Naive thymus-derived CD4-positive, alpha-beta T cell (primary cell): ENCODE measurements at regions not wholly inside any gene's neighbourhood (a gene's known extent, or its start where the extent isn't known, plus 50 kb on each side); places are given as distances from the start of the nearest gene placed in this dataset.

Experiments
- ATAC-seq: fragments of 150-1000 bp; cut with Tn5 transposase; 2 replicates; pipeline ENCODE4 v1.10.0; 2021; ENCODE audit warnings: mild to moderate bottlenecking, moderate library complexity
- CTCF ChIA-PET: fragments of 350-600 bp; sonication (Branson Sonifier 250); formaldehyde crosslinking; loops from one replicate; lab custom pipeline; 2021; ENCODE audit warnings: antibody characterized with exemption; lab: Charles Lee
- POLR2A ChIA-PET: fragments of 350-600 bp; sonication (Branson Sonifier 250); formaldehyde crosslinking; loops from one replicate; lab custom pipeline; 2021; ENCODE audit warnings: antibody characterized with exemption, inconsistent platforms; lab: Charles Lee
- DNase-seq, 9 donors: peaks; one replicate each; pipeline versions ENCODE4 v3.0.0 to v3.0.0-alpha.2; 2020 to 2022; ENCODE audit warnings: mixed read lengths in 1 of 9
- H3K27ac ChIP-seq: one replicate; pipeline ENCODE4 v1.7.0; 2013; ENCODE audit warnings: mild to moderate bottlenecking, low read depth, low read length, moderate library complexity
- H3K27me3 ChIP-seq, 2 donors: one replicate each; pipeline ENCODE4 v1.7.0; 2013; ENCODE audit warnings: low read length in 2 of 2, mild to moderate bottlenecking in 2 of 2, moderate library complexity in 2 of 2; ENCODE audit not compliant: control insufficient read depth in 2 of 2, insufficient read depth in 2 of 2
- H3K36me3 ChIP-seq, 3 experiments: 1 replicate in 2 of 3; 2 replicates in 1 of 3; pipeline ENCODE4 v1.7.0; 2013; ENCODE audit warnings: low read length in 3 of 3, mild to moderate bottlenecking in 3 of 3, moderate library complexity in 1 of 3; ENCODE audit not compliant: insufficient read depth in 3 of 3, control insufficient read depth in 2 of 3
- H3K4me1 ChIP-seq, 2 donors: one replicate each; pipeline ENCODE4 v1.7.0; 2013; ENCODE audit warnings: low read length in 2 of 2, mild to moderate bottlenecking in 2 of 2, moderate library complexity in 1 of 2; ENCODE audit not compliant: control insufficient read depth in 2 of 2, insufficient read depth in 2 of 2
- H3K4me3 ChIP-seq: 2 replicates; pipeline ENCODE4 v1.7.0; 2013; ENCODE audit warnings: mild to moderate bottlenecking, low read length
- H3K9me3 ChIP-seq, 3 experiments: 1 replicate in 2 of 3; 2 replicates in 1 of 3; pipeline ENCODE4 v1.7.0; 2013; ENCODE audit warnings: low read length in 3 of 3; ENCODE audit not compliant: control insufficient read depth in 2 of 3
- H3K27ac Mint-ChIP-seq, 9 donors: one replicate each; pipeline ENCODE4 v1.8.0; 2020 to 2022; ENCODE audit warnings: mixed read lengths in 9 of 9, mild to moderate bottlenecking in 8 of 9, moderate library complexity in 5 of 9, inconsistent platforms in 2 of 9
- H3K27me3 Mint-ChIP-seq, 5 donors: one replicate each; pipeline ENCODE4 v1.8.0; 2021 to 2022; ENCODE audit warnings: mixed read lengths in 5 of 5, mild to moderate bottlenecking in 1 of 5
- H3K36me3 Mint-ChIP-seq, 5 donors: one replicate each; pipeline ENCODE4 v1.8.0; 2020 to 2022; ENCODE audit warnings: mixed read lengths in 5 of 5, mild to moderate bottlenecking in 3 of 5, inconsistent platforms in 1 of 5
- H3K4me1 Mint-ChIP-seq, 7 donors: one replicate each; pipeline ENCODE4 v1.8.0; 2020 to 2022; ENCODE audit warnings: mixed read lengths in 7 of 7, mild to moderate bottlenecking in 3 of 7, inconsistent platforms in 1 of 7
- H3K4me3 Mint-ChIP-seq, 10 donors: one replicate each; pipeline ENCODE4 v1.8.0; 2020 to 2022; ENCODE audit warnings: mild to moderate bottlenecking in 10 of 10, mixed read lengths in 10 of 10, moderate library complexity in 6 of 10, inconsistent platforms in 2 of 10
- H3K9me3 Mint-ChIP-seq, 11 donors: one replicate each; pipeline ENCODE4 v1.8.0; 2020 to 2022; ENCODE audit warnings: mixed read lengths in 11 of 11, mild to moderate bottlenecking in 4 of 11, inconsistent platforms in 1 of 11, moderate library complexity in 1 of 11
- intact Hi-C, 2 donors: fragments of 100-400 bp; cut with micrococcal nuclease; formaldehyde crosslinking; loops; one replicate each; pipeline ENCODE4 v1.15.1; 2023

DNA sequence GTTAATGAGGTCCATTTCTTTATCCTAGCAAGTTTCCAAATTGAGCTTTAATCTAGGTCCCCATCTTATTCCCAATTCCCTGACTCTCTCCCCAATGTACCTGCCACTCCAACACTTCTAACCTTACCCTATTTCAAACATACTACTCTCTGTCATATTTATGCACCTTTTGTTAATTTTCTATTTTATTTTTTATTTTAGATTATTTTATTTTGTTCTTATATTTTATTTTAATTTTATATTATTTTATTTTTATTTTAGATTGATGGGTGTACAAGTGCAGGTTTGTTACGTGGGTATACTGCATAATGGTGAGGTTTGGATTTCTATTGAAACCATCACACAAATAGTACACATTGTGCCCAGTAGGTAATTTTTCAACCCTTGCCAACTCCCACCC lies 333.9 kb upstream of the ERCC4 start:
- Mint-ChIP-seq H3K9me3 (peaks cover 0 to 12% (median 2%) of the 10 kb centered on the region in 11 donors), H3K36me3 (no peaks in the 10 kb centered on the region), H3K4me1 (no peaks in the 10 kb centered on the region), H3K27ac (no peak overlapping the region), H3K27me3 (peaks cover 0 to 10% (median 0%) of the 10 kb centered on the region in 5 donors), H3K4me3 (no peak overlapping the region)
- intact Hi-C loops, result no loop called here
- Histone ChIP-seq H3K4me1 (no peaks in the 10 kb centered on the region), H3K36me3 (no peaks in the 10 kb centered on the region), H3K9me3 (no peaks in the 10 kb centered on the region), H3K4me3 (no peak overlapping the region), H3K27ac (no peak overlapping the region), H3K27me3 (no peaks in the 10 kb centered on the region)
- ChIA-PET CTCF (no interaction called here), POLR2A (no interaction called here)
- no peak for ATAC-seq
- DNase-seq, result no peak

DNA sequence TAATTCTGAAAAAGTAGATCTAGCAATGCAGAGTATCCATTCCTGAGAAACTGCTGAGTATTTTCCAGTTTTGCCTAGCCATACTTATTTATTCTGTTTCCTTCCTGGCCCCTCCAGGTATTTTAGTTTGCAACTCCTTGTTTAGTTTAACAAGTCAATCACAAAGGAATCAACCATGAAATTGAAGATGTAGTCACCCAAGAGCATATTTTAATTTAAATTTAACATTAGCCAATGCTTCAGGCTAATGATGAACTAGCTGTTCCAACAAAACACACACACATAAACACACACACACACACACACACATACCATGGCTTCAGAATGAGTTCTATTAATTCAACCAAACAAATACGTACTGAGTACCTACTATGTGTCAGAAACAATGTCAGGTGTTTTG lies 332.8 kb upstream of the ERCC4 start:
- no peak overlapping the region for H3K27ac Mint-ChIP-seq
- DNase-seq, result no peak
- no peaks in the 10 kb centered on the region for H3K4me1 Mint-ChIP-seq
- CTCF ChIA-PET, result no interaction called here
- intact Hi-C loops, result no loop called here
- POLR2A ChIA-PET, result no interaction called here
- no peak overlapping the region for H3K4me3 Mint-ChIP-seq
- no peak for ATAC-seq
- H3K27me3 ChIP-seq, result no peaks in the 10 kb centered on the region
- no peaks in the 10 kb centered on the region for H3K9me3 ChIP-seq
- no peaks in the 10 kb centered on the region for H3K36me3 ChIP-seq
- no peaks in the 10 kb centered on the region for H3K36me3 Mint-ChIP-seq
- peaks cover 0 to 12% (median 2%) of the 10 kb centered on the region in 11 donors for H3K9me3 Mint-ChIP-seq
- H3K4me1 ChIP-seq, result no peaks in the 10 kb centered on the region
- H3K27ac ChIP-seq, result no peak overlapping the region
- peaks cover 0 to 10% (median 0%) of the 10 kb centered on the region in 5 donors for H3K27me3 Mint-ChIP-seq
- no peak overlapping the region for H3K4me3 ChIP-seq

DNA sequence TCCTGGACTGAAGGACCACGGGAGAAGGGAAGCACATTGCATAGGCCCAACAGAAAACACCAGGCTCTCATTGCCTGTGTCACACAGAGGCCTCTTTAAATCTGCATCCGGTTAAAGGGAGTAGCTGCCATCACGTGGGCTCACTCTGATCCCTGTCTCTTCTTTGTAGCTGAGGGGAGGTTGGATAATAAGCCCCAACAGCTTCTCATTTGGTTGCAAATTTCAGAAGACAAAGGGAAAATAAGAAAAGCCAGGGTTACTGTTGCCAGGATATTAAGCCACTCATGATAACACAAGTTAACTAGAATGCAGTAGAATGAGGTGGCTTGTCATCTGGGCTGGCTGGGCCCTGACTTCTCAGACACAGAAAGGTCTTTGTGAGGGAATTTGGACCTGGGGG lies 325.1 kb upstream of the ERCC4 start:
- CTCF ChIA-PET, result no interaction called here

DNA sequence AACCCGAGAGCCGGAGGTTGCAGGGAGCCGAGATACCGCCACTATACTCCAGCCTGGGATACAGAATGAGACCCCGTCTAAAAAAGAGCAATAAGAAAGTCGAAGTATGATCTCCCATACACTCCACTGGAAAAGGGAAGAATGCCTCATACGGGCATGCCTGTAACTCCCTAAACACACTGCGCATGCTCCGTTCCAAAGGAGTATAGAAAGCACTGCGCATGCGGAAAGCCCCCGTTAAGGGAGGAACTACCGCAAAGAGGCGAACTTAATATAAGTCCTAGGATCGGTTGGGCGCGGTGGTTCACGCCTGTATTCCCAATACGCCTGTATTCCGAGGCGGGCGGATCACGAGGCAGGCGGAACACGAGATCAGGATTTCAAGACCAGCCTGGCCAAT lies 313.1 kb upstream of the ERCC4 start:
- Mint-ChIP-seq H3K27ac (no peak overlapping the region), H3K36me3 (no peaks in the 10 kb centered on the region), H3K4me3 (no peak overlapping the region), H3K4me1 (no peaks in the 10 kb centered on the region), H3K9me3 (peaks cover 0 to 19% (median 2%) of the 10 kb centered on the region in 11 donors), H3K27me3 (no peaks in the 10 kb centered on the region)
- Histone ChIP-seq H3K4me1 (no peaks in the 10 kb centered on the region), H3K36me3 (no peaks in the 10 kb centered on the region), H3K27ac (no peak overlapping the region), H3K27me3 (no peaks in the 10 kb centered on the region), H3K4me3 (no peak overlapping the region), H3K9me3 (no peaks in the 10 kb centered on the region)
- DNase-seq (no peak), ATAC-seq (no peak)
- intact Hi-C loops, result no loop called here
- CTCF ChIA-PET, result no interaction called here
- POLR2A ChIA-PET, result no interaction called here

More for the DNA sequence above, 325.1 kb upstream of the ERCC4 start:
- Histone ChIP-seq H3K36me3 (no peaks in the 10 kb centered on the region), H3K27me3 (no peaks in the 10 kb centered on the region), H3K9me3 (no peaks in the 10 kb centered on the region), H3K27ac (no peak overlapping the region), H3K4me1 (no peaks in the 10 kb centered on the region), H3K4me3 (no peak overlapping the region)
- H3K27ac Mint-ChIP-seq, result no peak overlapping the region
- POLR2A ChIA-PET, result no interaction called here
- no peak overlapping the region for H3K4me3 Mint-ChIP-seq
- peaks cover 0 to 13% (median 6%) of the 10 kb centered on the region in 11 donors for H3K9me3 Mint-ChIP-seq
- no peaks in the 10 kb centered on the region for H3K36me3 Mint-ChIP-seq
- intact Hi-C loops, result no loop called here
- no peaks in the 10 kb centered on the region for H3K4me1 Mint-ChIP-seq
- no peak for ATAC-seq
- peaks cover 0 to 9% (median 3%) of the 10 kb centered on the region in 5 donors for H3K27me3 Mint-ChIP-seq
- no peak for DNase-seq

DNA sequence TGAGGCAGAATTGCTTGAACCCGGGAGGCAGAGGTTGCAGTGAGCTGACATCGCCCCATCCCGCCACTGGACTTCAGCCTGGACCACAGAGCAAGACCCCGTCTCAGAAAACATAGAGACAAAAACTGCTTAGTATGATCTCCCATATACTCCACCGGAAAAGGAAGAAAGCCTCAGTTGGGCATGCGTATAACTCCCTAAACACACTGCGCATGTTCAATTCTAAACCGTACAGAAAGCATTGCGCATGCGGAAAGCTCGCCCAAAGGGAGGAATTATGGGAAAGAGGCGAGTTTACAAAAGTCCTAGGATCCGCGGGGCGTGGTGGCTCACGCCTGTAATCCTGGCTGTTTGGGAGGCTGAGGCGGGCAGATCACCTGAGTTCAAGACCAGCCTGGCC lies 312.7 kb upstream of the ERCC4 start:
- no peak overlapping the region for H3K27ac Mint-ChIP-seq
- H3K9me3 ChIP-seq, result no peaks in the 10 kb centered on the region
- no peak for DNase-seq
- H3K36me3 Mint-ChIP-seq, result no peaks in the 10 kb centered on the region
- CTCF ChIA-PET, result no interaction called here
- peaks cover 0 to 19% (median 2%) of the 10 kb centered on the region in 11 donors for H3K9me3 Mint-ChIP-seq
- no peak overlapping the region for H3K4me3 ChIP-seq
- intact Hi-C loops, result no loop called here
- no peaks in the 10 kb centered on the region for H3K36me3 ChIP-seq
- no peaks in the 10 kb centered on the region for H3K4me1 Mint-ChIP-seq
- H3K4me1 ChIP-seq, result no peaks in the 10 kb centered on the region
- H3K4me3 Mint-ChIP-seq, result no peak overlapping the region
- no peaks in the 10 kb centered on the region for H3K27me3 ChIP-seq
- ATAC-seq, result no peak
- POLR2A ChIA-PET, result no interaction called here
- no peaks in the 10 kb centered on the region for H3K27me3 Mint-ChIP-seq
- no peak overlapping the region for H3K27ac ChIP-seq

DNA sequence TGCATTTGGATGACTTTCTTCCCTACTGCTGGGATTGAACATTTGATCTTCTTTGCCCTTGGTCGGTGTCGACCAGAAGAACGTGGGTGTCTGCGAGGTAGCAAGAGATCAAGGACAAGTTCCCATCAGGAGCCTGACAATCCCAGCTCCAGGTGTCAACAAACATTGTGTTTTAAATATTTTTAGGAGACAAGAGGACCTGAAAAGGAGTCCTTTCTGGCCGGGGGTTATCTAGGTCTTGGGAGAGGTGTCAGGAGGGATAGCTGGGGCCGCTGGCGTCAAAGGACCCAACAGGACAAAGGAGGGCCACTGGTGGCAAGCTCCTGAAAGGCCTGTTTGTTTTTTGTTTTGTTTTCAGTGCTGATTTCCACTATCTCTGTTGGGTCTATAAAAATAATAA lies 308.4 kb upstream of the ERCC4 start:
- H3K36me3 ChIP-seq, result no peaks in the 10 kb centered on the region
- no peak overlapping the region for H3K27ac ChIP-seq
- ChIA-PET CTCF (no interaction called here), POLR2A (no interaction called here)
- Mint-ChIP-seq H3K9me3 (peaks cover 0 to 14% (median 5%) of the 10 kb centered on the region in 11 donors), H3K27me3 (peaks cover 0 to 13% (median 3%) of the 10 kb centered on the region in 5 donors), H3K27ac (no peak overlapping the region), H3K4me3 (no peak overlapping the region), H3K4me1 (no peaks in the 10 kb centered on the region), H3K36me3 (no peaks in the 10 kb centered on the region)
- intact Hi-C loops, result no loop called here
- H3K4me3 ChIP-seq, result no peak overlapping the region
- no peaks in the 10 kb centered on the region for H3K4me1 ChIP-seq
- H3K27me3 ChIP-seq, result no peaks in the 10 kb centered on the region
- ATAC-seq (no peak), DNase-seq (no peak)
- H3K9me3 ChIP-seq, result no peaks in the 10 kb centered on the region

DNA sequence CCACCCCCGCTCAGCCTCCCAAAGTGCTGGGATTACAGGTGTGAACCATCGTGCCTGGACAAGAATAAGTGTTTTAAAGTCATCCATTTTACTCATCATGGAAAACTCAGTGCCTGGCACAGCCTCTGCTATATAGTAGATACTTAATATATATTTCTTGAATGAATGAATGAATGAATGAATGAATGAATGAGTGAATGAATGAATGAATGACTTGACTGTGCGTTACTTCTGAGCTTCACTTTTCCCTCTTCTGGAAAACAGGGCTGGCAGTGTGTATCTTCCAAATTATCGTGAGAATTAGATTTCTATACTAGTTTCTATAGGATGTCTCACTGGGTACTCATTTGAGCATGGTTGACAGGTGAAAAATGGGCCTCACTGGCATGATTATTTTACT lies 307.3 kb upstream of the ERCC4 start:
- Histone ChIP-seq H3K4me3 (no peak overlapping the region), H3K27me3 (no peaks in the 10 kb centered on the region), H3K27ac (no peak overlapping the region), H3K4me1 (no peaks in the 10 kb centered on the region), H3K9me3 (no peaks in the 10 kb centered on the region), H3K36me3 (no peaks in the 10 kb centered on the region)
- H3K4me1 Mint-ChIP-seq, result no peaks in the 10 kb centered on the region
- peaks cover 0 to 14% (median 5%) of the 10 kb centered on the region in 11 donors for H3K9me3 Mint-ChIP-seq
- no peak overlapping the region for H3K4me3 Mint-ChIP-seq
- peaks cover 0 to 16% (median 3%) of the 10 kb centered on the region in 5 donors for H3K27me3 Mint-ChIP-seq
- POLR2A ChIA-PET, result no interaction called here
- intact Hi-C loops, result no loop called here
- DNase-seq, result no peak
- ATAC-seq, result no peak
- no peaks in the 10 kb centered on the region for H3K36me3 Mint-ChIP-seq
- CTCF ChIA-PET, result no interaction called here
- H3K27ac Mint-ChIP-seq, result no peak overlapping the region
